ENCODE measurements at regions not wholly inside any gene's neighbourhood (a gene's known extent, or its start where the extent isn't known, plus 50 kb on each side); places are given as distances from the start of the nearest gene placed in this dataset.
A peak's percentile ranks its signal among the peaks of the same experiment; 100 is the strongest.

DNA sequence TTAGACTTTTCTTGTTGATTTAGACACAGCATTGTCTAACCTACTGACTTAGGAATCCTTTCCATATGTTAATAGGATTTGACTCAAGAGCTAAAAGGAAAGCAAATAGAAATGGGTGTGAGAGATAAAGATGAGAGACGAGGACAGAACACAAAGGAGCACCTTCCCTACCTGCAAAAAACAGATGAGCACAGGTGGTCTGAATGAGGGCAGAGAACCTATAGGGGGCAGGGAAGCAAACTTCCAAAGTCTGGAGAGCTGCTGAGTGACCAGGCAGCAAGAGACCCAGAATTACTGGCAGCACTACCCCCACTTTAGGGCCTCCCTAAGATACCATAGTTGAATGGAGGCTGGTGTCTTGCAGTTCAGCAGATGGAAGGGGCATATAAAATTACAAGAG is 98.1 kb upstream of the CTNNB1 start:
- Histone ChIP-seq H3K27me3 (ENCODE audit: control insufficient read depth in 1 of 2, insufficient read depth in 2 of 2, low read length in 2 of 2) (no peaks in the 10 kb centered on the region), H3K4me1 (ENCODE audit: control insufficient read depth in 1 of 2, insufficient read depth in 2 of 2, low read length in 2 of 2) (peaks cover 11 to 16% of the 10 kb centered on the region in 2 donors), H3K9ac (ENCODE audit: low read depth in 1 of 2, low read length in 2 of 2) (no peak overlapping the region), H3K4me3 (ENCODE audit: low read depth in 1 of 2, low read length in 2 of 2) (no peak overlapping the region), H3K36me3 (ENCODE audit: control insufficient read depth in 1 of 2, insufficient read depth in 2 of 2, low read length in 2 of 2) (no peaks in the 10 kb centered on the region), H3K27ac (ENCODE audit: low read depth, low read length) (no peak overlapping the region), H3K9me3 (ENCODE audit: control insufficient read depth in 1 of 2, low read length in 2 of 2) (no peaks in the 10 kb centered on the region)

DNA sequence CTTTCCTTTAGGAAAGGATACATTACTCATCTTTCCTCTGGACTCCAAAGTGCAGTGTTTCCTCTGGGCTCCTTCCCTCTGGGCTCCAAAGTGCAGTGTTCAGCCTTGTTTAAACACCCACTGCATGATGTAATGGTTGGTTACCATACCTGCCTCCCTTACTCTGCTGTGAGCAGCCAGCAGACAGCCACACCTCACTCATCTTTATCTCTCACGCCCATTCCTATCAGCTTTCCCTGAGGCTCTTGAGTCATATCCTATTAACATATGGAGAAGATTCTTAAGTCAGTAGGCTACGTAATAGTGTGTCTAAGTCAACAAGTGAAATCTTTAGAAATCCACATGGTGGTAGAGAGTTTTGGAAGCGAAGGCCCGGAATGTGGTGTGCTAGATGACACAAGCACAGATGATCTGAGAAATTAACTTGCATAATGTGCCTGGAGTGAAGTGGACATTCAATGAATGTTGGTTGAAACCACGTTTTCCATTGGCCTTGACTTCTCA is 97.2 kb upstream of the CTNNB1 start:
- Histone ChIP-seq H3K36me3 (ENCODE audit: control insufficient read depth in 1 of 2, insufficient read depth in 2 of 2, low read length in 2 of 2) (no peaks in the 10 kb centered on the region), H3K27ac (ENCODE audit: low read depth, low read length) (no peak overlapping the region)

GRCh38 chr3:41102750-41103149 is 96.6 kb upstream of the CTNNB1 start:
- Histone ChIP-seq H3K27ac (ENCODE audit: low read depth, low read length) (no peak overlapping the region), H3K4me1 (ENCODE audit: control insufficient read depth in 1 of 2, insufficient read depth in 2 of 2, low read length in 2 of 2) (peaks cover 11 to 16% of the 10 kb centered on the region in 2 donors), H3K27me3 (ENCODE audit: control insufficient read depth in 1 of 2, insufficient read depth in 2 of 2, low read length in 2 of 2) (no peaks in the 10 kb centered on the region), H3K9me3 (ENCODE audit: control insufficient read depth in 1 of 2, low read length in 2 of 2) (no peaks in the 10 kb centered on the region), H3K9ac (ENCODE audit: low read depth in 1 of 2, low read length in 2 of 2) (no peak overlapping the region), H3K36me3 (ENCODE audit: control insufficient read depth in 1 of 2, insufficient read depth in 2 of 2, low read length in 2 of 2) (no peaks in the 10 kb centered on the region), H3K4me3 (ENCODE audit: low read depth in 1 of 2, low read length in 2 of 2) (no peak overlapping the region)

More for the DNA sequence above, 97.2 kb upstream of the CTNNB1 start:
- H3K9ac ChIP-seq (ENCODE audit: low read depth in 1 of 2, low read length in 2 of 2), result no peak overlapping the region
- no peaks in the 10 kb centered on the region for H3K9me3 ChIP-seq (ENCODE audit: control insufficient read depth in 1 of 2, low read length in 2 of 2)
- H3K4me3 ChIP-seq (ENCODE audit: low read depth in 1 of 2, low read length in 2 of 2), result no peak overlapping the region
- H3K4me1 ChIP-seq (ENCODE audit: control insufficient read depth in 1 of 2, insufficient read depth in 2 of 2, low read length in 2 of 2), result peaks cover 11 to 16% of the 10 kb centered on the region in 2 donors
- H3K27me3 ChIP-seq (ENCODE audit: control insufficient read depth in 1 of 2, insufficient read depth in 2 of 2, low read length in 2 of 2), result no peaks in the 10 kb centered on the region

DNA sequence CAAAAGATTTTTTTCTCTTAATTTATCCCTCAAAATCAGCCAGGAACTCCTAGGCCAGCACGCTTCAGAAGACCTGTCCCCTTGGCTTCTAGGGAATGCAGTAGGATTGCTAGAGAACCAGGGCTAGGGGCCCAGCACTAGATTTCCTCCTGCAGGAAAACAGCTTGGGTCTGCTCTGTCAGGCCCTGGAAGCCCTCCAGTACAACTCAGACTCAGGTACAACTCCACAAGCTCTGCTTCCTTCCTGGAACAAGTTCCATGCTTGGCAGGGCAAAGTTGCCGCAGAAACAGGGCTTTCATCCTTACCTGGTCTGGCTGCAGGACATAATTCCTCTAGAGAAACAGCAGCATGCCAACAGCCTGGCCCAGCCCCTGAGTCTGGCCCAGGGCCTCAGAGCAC is 96.1 kb upstream of the CTNNB1 start:
- no peaks in the 10 kb centered on the region for H3K36me3 ChIP-seq (ENCODE audit: control insufficient read depth in 1 of 2, insufficient read depth in 2 of 2, low read length in 2 of 2)
- H3K27me3 ChIP-seq (ENCODE audit: control insufficient read depth in 1 of 2, insufficient read depth in 2 of 2, low read length in 2 of 2), result no peaks in the 10 kb centered on the region
- H3K9ac ChIP-seq (ENCODE audit: low read depth in 1 of 2, low read length in 2 of 2), result no peak overlapping the region
- H3K4me3 ChIP-seq (ENCODE audit: low read depth in 1 of 2, low read length in 2 of 2), result no peak overlapping the region
- peaks cover 11 to 16% of the 10 kb centered on the region in 2 donors for H3K4me1 ChIP-seq (ENCODE audit: control insufficient read depth in 1 of 2, insufficient read depth in 2 of 2, low read length in 2 of 2)
- H3K27ac ChIP-seq (ENCODE audit: low read depth, low read length), result no peak overlapping the region
- no peaks in the 10 kb centered on the region for H3K9me3 ChIP-seq (ENCODE audit: control insufficient read depth in 1 of 2, low read length in 2 of 2)

DNA sequence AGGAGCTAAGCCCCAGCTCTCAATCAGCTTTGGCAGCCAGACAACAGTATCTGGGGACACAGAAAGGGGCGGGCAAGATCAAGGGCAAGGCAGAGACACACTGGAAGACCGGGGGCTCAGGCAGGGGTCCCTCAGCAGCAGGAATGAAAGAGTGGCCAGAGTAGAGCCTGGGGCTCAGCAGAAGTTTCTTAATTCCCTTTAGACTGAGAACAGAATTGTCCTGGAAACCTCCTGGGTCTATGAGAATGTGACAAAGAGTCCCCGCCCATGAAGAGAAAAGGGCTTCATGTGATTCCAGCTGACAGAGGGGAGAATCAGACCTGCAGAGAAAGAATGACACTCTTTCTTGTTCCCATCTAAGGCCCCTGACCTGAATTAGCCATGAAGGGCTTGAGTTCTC is 95.2 kb upstream of the CTNNB1 start:
- no peaks in the 10 kb centered on the region for H3K27me3 ChIP-seq (ENCODE audit: control insufficient read depth in 1 of 2, insufficient read depth in 2 of 2, low read length in 2 of 2)
- no peaks in the 10 kb centered on the region for H3K9me3 ChIP-seq (ENCODE audit: control insufficient read depth in 1 of 2, low read length in 2 of 2)
- no peaks in the 10 kb centered on the region for H3K36me3 ChIP-seq (ENCODE audit: control insufficient read depth in 1 of 2, insufficient read depth in 2 of 2, low read length in 2 of 2)
- H3K4me1 ChIP-seq (ENCODE audit: control insufficient read depth in 1 of 2, insufficient read depth in 2 of 2, low read length in 2 of 2), result peaks cover 11 to 16% of the 10 kb centered on the region in 2 donors
- no peak overlapping the region for H3K27ac ChIP-seq (ENCODE audit: low read depth, low read length)
- no peak overlapping the region for H3K9ac ChIP-seq (ENCODE audit: low read depth in 1 of 2, low read length in 2 of 2)
- no peak overlapping the region for H3K4me3 ChIP-seq (ENCODE audit: low read depth in 1 of 2, low read length in 2 of 2)

- Histone ChIP-seq H3K36me3 (ENCODE audit: control insufficient read depth in 1 of 2, insufficient read depth in 2 of 2, low read length in 2 of 2) (no peaks in the 10 kb centered on the region), H3K27me3 (ENCODE audit: control insufficient read depth in 1 of 2, insufficient read depth in 2 of 2, low read length in 2 of 2) (no peaks in the 10 kb centered on the region), H3K4me1 (ENCODE audit: control insufficient read depth in 1 of 2, insufficient read depth in 2 of 2, low read length in 2 of 2) (peaks cover 6 to 9% of the 10 kb centered on the region in 2 donors), H3K9ac (ENCODE audit: low read depth in 1 of 2, low read length in 2 of 2) (no peak overlapping the region), H3K9me3 (ENCODE audit: control insufficient read depth in 1 of 2, low read length in 2 of 2) (no peaks in the 10 kb centered on the region), H3K27ac (ENCODE audit: low read depth, low read length) (no peak overlapping the region), H3K4me3 (ENCODE audit: low read depth in 1 of 2, low read length in 2 of 2) (no peak overlapping the region)
Observed at GRCh38 chr3:41106691-41107090, 92.6 kb upstream of the CTNNB1 start.

DNA sequence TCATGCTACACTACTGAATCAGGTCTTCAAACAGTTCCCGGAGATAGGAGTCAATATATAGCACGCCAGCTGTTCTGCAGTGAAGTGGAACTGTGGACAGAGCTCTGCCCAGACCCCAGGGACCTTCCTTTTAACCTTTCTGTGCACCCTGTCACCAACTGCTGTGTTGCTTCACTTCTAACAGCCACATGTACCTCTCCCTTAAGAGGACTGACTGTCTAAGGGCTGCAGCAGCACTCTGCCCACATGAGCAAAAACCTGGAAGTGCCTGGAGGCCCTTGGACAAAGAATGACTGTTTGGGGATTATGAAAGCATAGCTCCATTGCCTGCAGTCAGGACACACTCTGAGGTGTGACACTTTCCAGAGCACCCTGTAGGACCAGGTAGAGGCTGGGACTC is 88.3 kb upstream of the CTNNB1 start:
- Histone ChIP-seq H3K27me3 (ENCODE audit: control insufficient read depth in 1 of 2, insufficient read depth in 2 of 2, low read length in 2 of 2) (no peaks in the 10 kb centered on the region), H3K9ac (ENCODE audit: low read depth in 1 of 2, low read length in 2 of 2) (no peak overlapping the region), H3K36me3 (ENCODE audit: control insufficient read depth in 1 of 2, insufficient read depth in 2 of 2, low read length in 2 of 2) (no peaks in the 10 kb centered on the region), H3K4me3 (ENCODE audit: low read depth in 1 of 2, low read length in 2 of 2) (no peak overlapping the region), H3K9me3 (ENCODE audit: control insufficient read depth in 1 of 2, low read length in 2 of 2) (no peaks in the 10 kb centered on the region), H3K27ac (ENCODE audit: low read depth, low read length) (no peak overlapping the region), H3K4me1 (ENCODE audit: control insufficient read depth in 1 of 2, insufficient read depth in 2 of 2, low read length in 2 of 2) (peaks cover 9 to 16% of the 10 kb centered on the region in 2 donors)

GRCh38 chr3:41112466-41112865 is 86.8 kb upstream of the CTNNB1 start:
- no peaks in the 10 kb centered on the region for H3K9me3 ChIP-seq (ENCODE audit: control insufficient read depth in 1 of 2, low read length in 2 of 2)
- no peak overlapping the region for H3K9ac ChIP-seq (ENCODE audit: low read depth in 1 of 2, low read length in 2 of 2)
- no peaks in the 10 kb centered on the region for H3K36me3 ChIP-seq (ENCODE audit: control insufficient read depth in 1 of 2, insufficient read depth in 2 of 2, low read length in 2 of 2)
- H3K4me3 ChIP-seq (ENCODE audit: low read depth in 1 of 2, low read length in 2 of 2), result no peak overlapping the region
- H3K4me1 ChIP-seq (ENCODE audit: control insufficient read depth in 1 of 2, insufficient read depth in 2 of 2, low read length in 2 of 2), result peaks cover 17 to 28% of the 10 kb centered on the region in 2 donors
- H3K27ac ChIP-seq (ENCODE audit: low read depth, low read length), result no peak overlapping the region
- no peaks in the 10 kb centered on the region for H3K27me3 ChIP-seq (ENCODE audit: control insufficient read depth in 1 of 2, insufficient read depth in 2 of 2, low read length in 2 of 2)

- Histone ChIP-seq H3K9ac (ENCODE audit: low read depth in 1 of 2, low read length in 2 of 2) (no peak overlapping the region), H3K4me3 (ENCODE audit: low read depth in 1 of 2, low read length in 2 of 2) (no peak overlapping the region), H3K36me3 (ENCODE audit: control insufficient read depth in 1 of 2, insufficient read depth in 2 of 2, low read length in 2 of 2) (no peaks in the 10 kb centered on the region), H3K9me3 (ENCODE audit: control insufficient read depth in 1 of 2, low read length in 2 of 2) (no peaks in the 10 kb centered on the region), H3K27me3 (ENCODE audit: control insufficient read depth in 1 of 2, insufficient read depth in 2 of 2, low read length in 2 of 2) (no peaks in the 10 kb centered on the region), H3K4me1 (ENCODE audit: control insufficient read depth in 1 of 2, insufficient read depth in 2 of 2, low read length in 2 of 2) (peaks cover 39 to 50% of the 10 kb centered on the region in 2 donors), H3K27ac (ENCODE audit: low read depth, low read length) (no peak overlapping the region)
Observed at GRCh38 chr3:41115069-41115468, 84.2 kb upstream of the CTNNB1 start.

DNA sequence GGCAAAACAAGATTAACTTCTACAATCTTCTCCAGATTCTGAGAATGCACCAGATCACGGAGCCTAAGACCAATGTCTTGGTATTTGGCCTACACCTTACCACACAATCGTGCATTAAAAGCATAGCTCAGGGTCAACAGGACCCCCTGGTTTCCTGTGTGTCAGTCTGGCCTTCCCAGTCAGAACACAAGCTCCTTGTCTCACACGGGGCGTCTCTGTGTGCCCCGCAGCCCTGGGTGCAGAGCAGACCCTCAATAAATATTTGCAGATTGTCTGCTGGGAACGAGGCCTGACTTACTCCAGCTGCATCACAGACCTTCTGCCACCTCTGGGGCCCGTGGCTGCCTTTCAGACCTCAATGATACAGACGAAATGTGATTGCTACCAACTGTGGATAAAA is 82.5 kb upstream of the CTNNB1 start:
- Histone ChIP-seq H3K27ac (ENCODE audit: low read depth, low read length) (peak overlapping the region; percentile 12), H3K9ac (ENCODE audit: low read depth in 1 of 2, low read length in 2 of 2) (no peak overlapping the region), H3K9me3 (ENCODE audit: control insufficient read depth in 1 of 2, low read length in 2 of 2) (no peaks in the 10 kb centered on the region), H3K4me1 (ENCODE audit: control insufficient read depth in 1 of 2, insufficient read depth in 2 of 2, low read length in 2 of 2) (peaks cover 39 to 50% of the 10 kb centered on the region in 2 donors), H3K36me3 (ENCODE audit: control insufficient read depth in 1 of 2, insufficient read depth in 2 of 2, low read length in 2 of 2) (no peaks in the 10 kb centered on the region), H3K27me3 (ENCODE audit: control insufficient read depth in 1 of 2, insufficient read depth in 2 of 2, low read length in 2 of 2) (no peaks in the 10 kb centered on the region), H3K4me3 (ENCODE audit: low read depth in 1 of 2, low read length in 2 of 2) (no peak overlapping the region)

DNA sequence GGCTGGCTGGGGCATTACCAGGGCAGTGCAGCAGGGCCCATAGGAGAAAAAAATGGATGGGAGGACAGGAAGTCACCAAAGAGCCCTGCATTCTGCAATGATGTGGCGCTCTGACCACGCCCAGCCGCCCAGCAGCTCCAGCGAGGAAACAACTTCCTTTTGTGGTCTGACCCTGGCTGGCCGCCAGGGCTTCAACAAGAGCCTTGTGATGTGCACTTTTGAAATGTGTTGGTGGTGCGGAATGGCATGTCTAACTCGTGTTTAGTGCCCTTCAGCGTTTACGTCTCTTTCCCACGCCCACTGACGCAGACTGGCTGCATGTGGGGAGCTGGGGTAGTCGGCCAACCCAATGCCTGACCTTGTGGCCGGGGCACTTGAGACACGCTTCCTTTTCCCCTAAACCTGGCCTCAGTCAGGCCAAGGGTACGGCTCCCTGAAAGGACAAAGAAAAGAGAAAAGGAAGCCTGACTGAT is 81.9 kb upstream of the CTNNB1 start:
- peak overlapping the region; percentile 12 for H3K27ac ChIP-seq (ENCODE audit: low read depth, low read length)

More for the DNA sequence above, 81.9 kb upstream of the CTNNB1 start:
- no peaks in the 10 kb centered on the region for H3K9me3 ChIP-seq (ENCODE audit: control insufficient read depth in 1 of 2, low read length in 2 of 2)
- no peak overlapping the region for H3K9ac ChIP-seq (ENCODE audit: low read depth in 1 of 2, low read length in 2 of 2)
- no peaks in the 10 kb centered on the region for H3K27me3 ChIP-seq (ENCODE audit: control insufficient read depth in 1 of 2, insufficient read depth in 2 of 2, low read length in 2 of 2)
- no peaks in the 10 kb centered on the region for H3K36me3 ChIP-seq (ENCODE audit: control insufficient read depth in 1 of 2, insufficient read depth in 2 of 2, low read length in 2 of 2)
- H3K4me3 ChIP-seq (ENCODE audit: low read depth in 1 of 2, low read length in 2 of 2), result peak overlapping the region in 1 of 2 donors; percentile 28
- H3K4me1 ChIP-seq (ENCODE audit: control insufficient read depth in 1 of 2, insufficient read depth in 2 of 2, low read length in 2 of 2), result peaks cover 39 to 50% of the 10 kb centered on the region in 2 donors
